ENCODE measurements at regions not wholly inside any gene's neighbourhood (a gene's known extent, or its start where the extent isn't known, plus 50 kb on each side); places are given as distances from the start of the nearest gene placed in this dataset.
"Not testable (repeated sequence)": the region's sequence is repeated elsewhere in the genome, so short reads cannot be mapped to it uniquely, and the experiment has no call there.

GRCh38 chr5:72760259-72760658 is 56.2 kb upstream of the TNPO1 start:
- no peak for DNase-seq

GRCh38 chr5:72752909-72753308 is 63.6 kb upstream of the TNPO1 start:
- DNase-seq = no peak

GRCh38 chr5:72749362-72749997 is 67.0 kb upstream of the TNPO1 start:
- DNase-seq = no peak

- DNase-seq = no peak
These were observed 68.6 kb upstream of the TNPO1 start for GRCh38 chr5:72747826-72748225.

- DNase-seq = no peak
These were observed 69.7 kb upstream of the TNPO1 start for GRCh38 chr5:72746736-72747135.

GRCh38 chr5:72744136-72744535 is 72.3 kb upstream of the TNPO1 start:
- DNase-seq = no peak

- no peak for DNase-seq
These were observed 74.7 kb upstream of the TNPO1 start for GRCh38 chr5:72741805-72742204.

GRCh38 chr5:72733810-72734209 is 82.7 kb upstream of the TNPO1 start:
- DNase-seq = no peak

- DNase-seq = no peak
These were observed 92.9 kb upstream of the TNPO1 start for GRCh38 chr5:72723581-72723980.

- no peak for DNase-seq
These were observed 93.5 kb upstream of the TNPO1 start for GRCh38 chr5:72722792-72723452.

- DNase-seq = no peak
These were observed 94.6 kb upstream of the TNPO1 start for GRCh38 chr5:72721844-72722243.

- no peak for DNase-seq
These were observed 96.3 kb upstream of the TNPO1 start for GRCh38 chr5:72720205-72720604.

- no peak for DNase-seq
These were observed 105.1 kb upstream of the TNPO1 start for GRCh38 chr5:72711351-72711750.

- no peak for DNase-seq
These were observed 107.1 kb upstream of the TNPO1 start for GRCh38 chr5:72709341-72709740.

GRCh38 chr5:72705178-72705577 is 111.3 kb upstream of the TNPO1 start:
- no peak for DNase-seq

- no peak for DNase-seq
These were observed 112.6 kb upstream of the TNPO1 start for GRCh38 chr5:72703876-72704275.

- DNase-seq = no peak
These were observed 113.5 kb upstream of the TNPO1 start for GRCh38 chr5:72702881-72703434.

- DNase-seq = not testable (repeated sequence)
These were observed 114.4 kb upstream of the TNPO1 start for GRCh38 chr5:72702105-72702504.

- DNase-seq = no peak
These were observed 118.0 kb upstream of the TNPO1 start for GRCh38 chr5:72698481-72698880.

- no peak for DNase-seq
These were observed 118.8 kb upstream of the TNPO1 start for GRCh38 chr5:72697622-72698021.

- no peak for DNase-seq
These were observed 120.8 kb upstream of the TNPO1 start for GRCh38 chr5:72695659-72696058.

- DNase-seq = no peak
These were observed 121.6 kb upstream of the TNPO1 start for GRCh38 chr5:72694856-72695255.

GRCh38 chr5:72693546-72694205 is 122.8 kb upstream of the TNPO1 start:
- DNase-seq = no peak

All from RPMI8226 (cell line).